Activated T-helper 1 cell treated with Interleukin-2 at 50 U/mL for 16 hours (primary cell): ENCODE measurements at regions not wholly inside any gene's neighbourhood (a gene's known extent, or its start where the extent isn't known, plus 50 kb on each side); places are given as distances from the start of the nearest gene placed in this dataset.
"Not testable (repeated sequence)": the region's sequence is repeated elsewhere in the genome, so short reads cannot be mapped to it uniquely, and the experiment has no call there.

Experiments used
- DNase-seq: peaks from one replicate; pipeline ENCODE4 v3.0.0-alpha.2; 2020; ENCODE audit warnings: low read depth

GRCh38 chr4:12933760-12934221 is 550.3 kb downstream of the RAB28 start:
- DNase-seq: no peak

GRCh38 chr4:12932203-12932788 is 551.8 kb downstream of the RAB28 start:
- DNase-seq: no peak

GRCh38 chr4:12929784-12930183 is 554.4 kb downstream of the RAB28 start:
- DNase-seq: no peak

- DNase-seq: no peak
These were observed 555.4 kb downstream of the RAB28 start for GRCh38 chr4:12928751-12929150.

GRCh38 chr4:12926189-12927066 is 557.7 kb downstream of the RAB28 start:
- no peak for DNase-seq

DNA sequence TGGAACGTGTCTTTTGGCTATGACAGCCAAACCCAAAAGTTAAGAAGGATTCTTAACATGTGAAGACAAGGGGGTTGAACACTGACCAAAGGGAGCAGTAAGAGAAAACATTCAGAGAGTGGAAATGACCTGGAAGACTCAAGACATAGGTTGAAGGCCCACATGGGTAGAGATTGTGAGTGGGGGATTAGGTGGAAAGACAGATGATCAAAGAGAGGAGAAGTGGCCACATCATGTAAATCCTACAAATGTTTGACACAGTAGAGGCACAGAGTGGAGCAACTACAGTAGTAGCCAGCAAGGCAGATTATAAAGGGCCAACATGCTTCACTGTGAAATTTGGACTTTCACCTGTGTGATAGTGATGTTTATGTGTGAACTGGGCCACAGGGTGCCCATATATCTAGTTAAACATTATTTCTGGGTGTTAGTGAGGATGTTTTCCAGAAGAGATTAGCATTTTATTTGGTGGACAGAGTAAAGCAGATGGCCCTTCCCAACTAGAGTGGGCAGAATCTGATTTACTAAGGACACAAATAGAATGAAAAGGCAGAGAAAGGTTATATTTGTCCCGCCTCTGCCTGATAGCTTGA is 559.3 kb downstream of the RAB28 start:
- no peak for DNase-seq

DNA sequence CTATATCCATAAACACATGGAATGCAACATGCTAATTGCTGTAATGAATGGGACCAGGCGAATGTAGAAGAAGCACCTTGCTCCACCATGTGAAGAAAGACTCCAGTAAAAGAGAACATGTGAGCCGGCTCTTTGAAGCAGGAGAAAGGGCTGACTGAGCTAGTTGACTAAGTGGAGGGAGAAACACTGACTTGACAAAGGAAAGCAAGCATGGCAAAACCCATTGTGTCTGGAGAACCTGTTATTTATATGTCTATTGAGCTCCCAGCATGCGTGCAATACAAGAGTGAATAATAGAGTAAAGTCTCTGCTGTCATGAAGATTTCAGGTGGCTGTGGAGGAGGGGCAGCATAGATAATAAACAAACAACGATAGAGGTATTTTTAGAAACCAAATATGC is 559.9 kb downstream of the RAB28 start:
- DNase-seq: no peak

DNA sequence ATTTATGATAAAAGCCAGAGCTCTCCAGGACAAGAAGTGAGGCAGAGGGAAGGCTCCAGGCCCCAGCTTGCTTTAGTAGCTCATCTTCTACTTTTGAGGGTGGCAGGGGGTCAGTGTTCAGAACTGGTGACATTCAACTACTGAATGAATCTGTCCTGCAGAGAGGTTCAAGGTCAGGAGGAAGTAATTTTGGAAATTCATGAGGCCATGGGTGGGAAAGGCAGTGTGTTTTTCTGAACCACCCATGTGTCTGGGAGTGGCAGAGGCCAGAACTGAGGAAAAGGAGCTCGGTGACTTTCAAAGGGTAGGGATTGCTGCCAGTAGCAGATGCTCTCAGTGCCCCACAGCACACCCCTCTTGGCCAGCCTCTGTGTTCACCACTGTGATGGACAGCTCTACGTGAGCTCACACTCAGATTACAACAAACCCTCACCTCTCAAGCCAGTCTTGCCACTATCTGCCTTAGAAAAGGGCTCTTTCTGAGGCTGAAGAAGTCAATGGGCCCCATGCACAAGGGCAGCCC is 571.2 kb downstream of the RAB28 start:
- no peak for DNase-seq

DNA sequence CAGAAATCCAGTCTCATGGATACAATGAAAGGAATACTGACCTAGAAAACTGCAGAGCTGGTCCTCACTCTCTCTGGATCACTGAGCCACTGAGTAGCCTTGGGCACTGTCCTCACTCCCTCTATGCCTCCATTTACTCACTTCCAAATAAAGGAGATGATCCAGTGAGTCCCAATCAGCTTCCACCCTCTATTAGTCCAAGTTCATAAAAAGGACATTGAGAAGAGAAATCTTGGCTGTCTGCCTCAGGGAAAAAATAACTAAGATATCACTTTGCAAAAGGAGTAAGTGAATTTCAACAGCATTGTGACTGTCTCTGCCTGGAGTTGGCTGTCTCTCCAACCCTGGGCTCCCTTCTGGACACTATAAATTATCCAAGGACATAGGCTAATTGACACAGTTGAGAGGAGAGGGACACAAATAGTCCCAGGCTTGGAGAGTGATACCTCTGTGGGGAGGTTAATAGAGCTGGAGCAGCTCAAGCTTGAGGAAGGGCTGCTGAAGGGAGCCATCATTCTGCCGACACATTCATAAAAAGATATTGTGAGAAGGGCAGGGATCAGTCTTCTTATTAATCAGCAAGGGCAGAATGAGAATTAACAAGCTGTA is 572.3 kb downstream of the RAB28 start:
- no peak for DNase-seq

- not testable (repeated sequence) for DNase-seq
These were observed 580.5 kb downstream of the RAB28 start for GRCh38 chr4:12903640-12904039.

DNA sequence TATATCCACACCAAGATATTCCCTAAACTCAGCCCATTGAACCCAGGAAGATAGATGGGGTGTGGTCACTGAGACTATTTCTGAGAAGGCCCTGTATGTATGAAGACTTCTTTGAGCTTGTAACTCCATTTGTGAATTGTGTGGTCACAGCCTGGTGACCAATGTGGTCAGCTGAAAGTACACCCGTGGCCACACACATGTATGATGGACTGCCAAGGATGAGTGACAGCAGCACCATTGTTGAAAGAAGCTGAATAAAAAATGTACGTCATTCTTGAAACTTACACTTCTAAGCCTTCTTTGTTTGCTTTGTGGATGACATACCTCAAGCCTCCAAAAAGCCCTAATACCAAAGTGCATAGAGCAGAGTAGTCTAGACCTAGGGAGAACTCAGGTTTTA is 581.4 kb downstream of the RAB28 start:
- no peak for DNase-seq

DNA sequence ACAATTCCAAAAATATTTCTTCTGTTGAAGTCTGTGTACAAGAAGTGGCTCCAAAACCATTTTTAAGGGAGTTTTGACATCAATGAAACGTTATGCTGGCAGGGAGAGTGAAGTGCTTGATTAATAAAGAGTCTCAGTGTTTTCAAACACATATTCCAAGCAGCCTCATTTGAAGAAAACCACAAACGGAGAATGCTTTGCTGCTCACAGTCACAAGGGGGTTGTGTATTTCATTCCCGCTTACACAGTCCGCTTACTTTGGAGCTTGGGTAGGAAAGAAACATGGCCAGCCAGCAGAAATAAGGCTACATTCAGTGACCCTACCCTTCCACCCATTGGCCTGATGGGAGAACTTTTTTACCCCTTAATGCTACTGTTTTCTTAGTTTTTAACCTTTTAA is 586.2 kb downstream of the RAB28 start:
- no peak for DNase-seq

DNA sequence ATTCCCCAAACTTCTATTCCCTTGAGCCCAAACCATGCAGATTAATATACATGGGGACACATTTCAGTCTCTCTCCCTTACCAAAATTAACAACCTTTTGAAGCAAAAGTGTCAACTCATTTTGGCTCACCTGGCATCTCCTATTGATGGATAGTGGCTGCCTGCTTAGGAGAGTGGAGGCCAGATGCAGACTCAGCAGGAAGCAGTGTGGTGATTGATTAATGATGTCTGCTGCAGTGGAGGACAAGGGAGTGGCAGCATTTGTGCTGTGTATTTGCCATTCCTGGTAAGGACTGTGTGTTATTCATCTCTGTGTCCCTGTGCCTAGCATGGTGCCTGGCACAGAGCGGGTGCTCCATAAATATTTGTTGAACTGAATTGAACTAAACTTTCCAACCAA is 590.1 kb downstream of the RAB28 start:
- no peak for DNase-seq

- DNase-seq: no peak
These were observed 595.1 kb downstream of the RAB28 start for GRCh38 chr4:12889054-12889453.

GRCh38 chr4:12884846-12885796 is 599.0 kb downstream of the RAB28 start:
- DNase-seq: no peak

DNA sequence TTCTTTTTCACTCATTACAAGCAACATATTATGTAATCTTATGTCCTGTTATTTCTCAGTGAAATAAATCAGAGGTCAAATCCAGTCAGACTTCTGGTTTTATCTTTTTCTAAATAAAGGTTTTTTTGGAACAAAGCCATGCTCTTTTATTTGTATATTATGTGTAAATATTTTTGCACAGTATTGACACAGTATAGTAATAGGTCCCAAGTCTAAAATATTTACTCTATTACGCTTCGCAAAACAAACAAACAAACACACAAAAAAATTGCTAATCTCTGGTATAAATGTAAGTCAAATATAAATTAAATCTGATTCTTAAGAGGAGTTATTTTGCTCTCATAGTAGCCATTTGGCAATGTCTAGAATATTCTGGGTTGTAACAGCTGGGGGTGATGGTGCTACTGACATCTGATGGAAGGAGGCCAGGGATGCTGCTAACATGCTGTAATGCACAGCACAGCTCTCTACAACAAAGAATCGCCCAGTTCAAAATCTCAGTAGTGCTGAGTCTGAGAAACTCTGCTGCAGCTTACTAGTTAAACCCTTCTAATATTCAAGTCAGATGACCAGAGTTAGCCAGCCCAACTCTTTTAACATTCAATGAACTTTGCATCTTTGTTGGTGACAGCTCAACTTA is 602.1 kb downstream of the RAB28 start:
- DNase-seq: no peak

- DNase-seq: no peak
These were observed 603.3 kb downstream of the RAB28 start for GRCh38 chr4:12880844-12881243.

DNA sequence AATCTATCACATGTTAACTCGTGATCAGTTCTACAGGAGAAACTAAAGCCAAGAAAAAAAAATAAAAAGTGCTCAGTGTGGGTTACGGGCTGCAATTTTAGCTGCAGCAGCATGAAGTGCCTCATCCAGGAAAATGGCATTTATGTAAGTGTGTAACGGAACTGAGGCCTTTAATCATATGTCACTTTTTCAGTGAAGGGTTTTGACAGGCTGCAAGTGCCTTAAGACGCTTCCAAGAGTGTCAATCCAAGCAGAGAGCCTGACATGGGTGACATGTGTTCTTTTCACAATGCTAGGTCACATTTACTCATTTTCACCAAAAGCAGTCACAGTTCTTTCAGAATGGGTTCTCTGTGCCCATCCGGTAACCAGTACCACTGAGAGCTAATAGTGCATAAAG is 604.6 kb downstream of the RAB28 start:
- no peak for DNase-seq

DNA sequence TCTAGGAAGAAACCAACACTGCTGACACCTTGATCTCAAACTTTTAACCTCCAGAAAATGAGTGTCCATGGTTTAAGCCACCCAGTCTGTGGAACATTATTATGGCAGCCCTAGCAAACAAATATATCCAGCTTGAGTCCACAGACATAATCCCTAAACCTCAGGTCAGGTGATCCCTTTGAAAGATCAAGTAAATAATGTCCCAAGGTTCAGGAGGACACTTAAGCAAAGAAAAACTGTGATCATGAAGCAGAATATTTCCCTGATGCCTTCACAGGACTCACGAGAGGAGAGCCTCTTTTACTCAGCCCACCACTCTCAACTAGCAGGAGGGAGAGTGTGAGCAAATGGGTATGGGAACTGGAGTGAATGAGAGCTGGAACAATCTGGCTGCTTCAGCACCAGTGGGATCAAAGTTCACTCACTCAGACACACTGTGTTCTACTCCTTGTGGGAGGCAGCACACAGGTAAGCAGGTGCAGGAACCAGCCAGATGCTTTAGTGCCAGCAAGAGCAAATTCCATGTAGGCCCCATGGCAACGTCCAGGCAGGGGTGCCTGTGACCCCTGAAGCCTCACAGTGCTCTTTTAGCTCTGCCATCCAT is 608.4 kb downstream of the RAB28 start:
- no peak for DNase-seq

DNA sequence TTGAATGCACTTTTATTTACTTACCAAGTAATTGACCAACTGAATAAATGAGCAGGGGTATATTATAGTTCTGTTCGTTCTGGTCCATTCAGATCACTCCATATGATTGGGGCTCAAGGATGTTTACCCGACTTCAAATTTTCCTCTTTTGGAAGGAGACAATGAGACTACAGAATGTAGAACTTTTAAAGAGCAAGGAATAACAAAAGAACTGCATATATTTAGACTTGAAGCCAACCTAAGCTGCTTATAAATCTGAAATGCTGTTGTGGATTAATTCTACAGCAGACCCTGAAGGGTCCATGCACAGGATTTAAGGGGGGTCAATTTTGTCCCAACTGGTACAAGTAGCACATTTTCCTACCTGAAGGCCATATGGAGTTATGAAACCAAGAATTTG is 610.8 kb downstream of the RAB28 start:
- DNase-seq: no peak
